GM21737 (cell line): ENCODE measurements at regions not wholly inside any gene's neighbourhood (a gene's known extent, or its start where the extent isn't known, plus 50 kb on each side); places are given as distances from the start of the nearest gene placed in this dataset.
"Not testable (repeated sequence)": the region's sequence is repeated elsewhere in the genome, so short reads cannot be mapped to it uniquely, and the experiment has no call there.

Experiments
- ATAC-seq: cut with Tn5 transposase; IDR thresholded peaks from one replicate; pipeline ENCODE4 v1.9.1; 2021; ENCODE audit warnings: mild to moderate bottlenecking, moderate library complexity; ENCODE audit not compliant: unreplicated experiment

- no peak for ATAC-seq
Observed at GRCh38 chr13:42474954-42475353, 99.0 kb upstream of the TNFSF11 start.

- no peak for ATAC-seq
Observed at GRCh38 chr13:42477596-42478190, 96.3 kb upstream of the TNFSF11 start.

- no peak for ATAC-seq
Observed at GRCh38 chr13:42478531-42479156, 95.3 kb upstream of the TNFSF11 start.

- no peak for ATAC-seq
Observed at GRCh38 chr13:42484386-42484785, 89.6 kb upstream of the TNFSF11 start.

- ATAC-seq: no peak
Observed at GRCh38 chr13:42485272-42485671, 88.7 kb upstream of the TNFSF11 start.

- no peak for ATAC-seq
Observed at GRCh38 chr13:42486711-42487198, 87.2 kb upstream of the TNFSF11 start.

GRCh38 chr13:42487221-42487620, 86.7 kb upstream of the TNFSF11 start:
- ATAC-seq: no peak

- no peak for ATAC-seq
Observed at GRCh38 chr13:42490676-42491075, 83.3 kb upstream of the TNFSF11 start.

- no peak for ATAC-seq
Observed at GRCh38 chr13:42492372-42492920, 81.5 kb upstream of the TNFSF11 start.

GRCh38 chr13:42494157-42494556, 79.8 kb upstream of the TNFSF11 start:
- ATAC-seq: no peak

GRCh38 chr13:42495255-42495654, 78.7 kb upstream of the TNFSF11 start:
- no peak for ATAC-seq

GRCh38 chr13:42495751-42496150, 78.2 kb upstream of the TNFSF11 start:
- ATAC-seq: no peak

GRCh38 chr13:42496926-42497554, 76.9 kb upstream of the TNFSF11 start:
- ATAC-seq: not testable (repeated sequence)

GRCh38 chr13:42497798-42498197, 76.2 kb upstream of the TNFSF11 start:
- ATAC-seq: peak; percentile 92

- no peak for ATAC-seq
Observed at GRCh38 chr13:42498521-42498920, 75.4 kb upstream of the TNFSF11 start.
